Gastrocnemius medialis (tissue), 4 donors: ENCODE measurements at regions not wholly inside any gene's neighbourhood (a gene's known extent, or its start where the extent isn't known, plus 50 kb on each side); places are given as distances from the start of the nearest gene placed in this dataset.
A peak's percentile ranks its signal among the peaks of the same experiment; 100 is the strongest.

ENCODE experiments used
- ATAC-seq, 2 donors: fragments of 150-250 bp; one replicate each; pipeline ENCODE4 v1.9.1; 2016
- DNase-seq, 2 donors: peaks; one replicate each; pipeline ENCODE4 v3.0.0-alpha.2; 2019
- H3K27ac ChIP-seq, 4 donors: fragments of 200-600 bp; sonication (generic); 1 replicate in 1 of 4; 2 replicates in 3 of 4; pipeline ENCODE4 v1.5.1; 2016 to 2018; ENCODE audit warnings: mild to moderate bottlenecking in 2 of 4, moderate library complexity in 1 of 4
- H3K27me3 ChIP-seq, 3 donors: fragments of 200-600 bp; sonication (generic) in 2 of 3; 1 replicate in 1 of 3; 2 replicates in 2 of 3; pipeline versions ENCODE4 v1.5.1 to v1.6.0; 2016 to 2019; ENCODE audit warnings: mild to moderate bottlenecking in 1 of 3, moderate library complexity in 1 of 3
- H3K36me3 ChIP-seq, 2 donors: fragments of 200-600 bp; sonication (generic) in 1 of 2; one replicate each; pipeline ENCODE4 v1.5.1; 2017 to 2018
- H3K4me1 ChIP-seq, 2 donors: fragments of 200-600 bp; sonication (generic) in 1 of 2; one replicate each; pipeline ENCODE4 v1.5.1; 2016 to 2017; ENCODE audit warnings: mild to moderate bottlenecking in 2 of 2
- H3K4me3 ChIP-seq, 4 donors: fragments of 200-600 bp; sonication (generic) in 3 of 4; 1 replicate in 1 of 4; 2 replicates in 3 of 4; pipeline ENCODE4 v1.5.1; 2016 to 2019; ENCODE audit warnings: mild to moderate bottlenecking in 2 of 4
- H3K9me3 ChIP-seq, 3 donors: fragments of 200-600 bp; sonication (generic) in 2 of 3; 1 replicate in 1 of 3; 2 replicates in 2 of 3; pipeline ENCODE4 v1.5.1; 2016 to 2019
- POLR2A ChIP-seq, 2 donors: fragments of 450-650 bp; IDR thresholded peaks; one replicate each; pipeline ENCODE4 v1.6.1; 2017; ENCODE audit warnings: antibody characterized with exemption in 2 of 2, mild to moderate bottlenecking in 2 of 2, moderate library complexity in 2 of 2
- in situ Hi-C, 4 donors: fragments of 200-750 bp; cut with MboI; loops; one replicate each; pipeline versions ENCODE4 v1.15.0 to v1.8.0; 2017; ENCODE audit warnings: low sequenced_read_pairs in 4 of 4
- intact Hi-C: fragments of 100-400 bp; cut with DNase I; formaldehyde crosslinking; loops from one replicate; pipeline ENCODE4 v1.15.1; 2023; ENCODE audit warnings: low total_unique reads
- TF ChIP-seq, protein P1 (sequence below), 5 experiments: fragments of 450-650 bp in 3 of 5; fragments of 200-600 bp in 2 of 5; sonication (generic) in 2 of 5; IDR thresholded peaks in 4 of 5; conservative IDR thresholded peaks in 1 of 5; 1 replicate in 4 of 5; 2 replicates in 1 of 5; pipeline ENCODE4 v1.5.1; 2016 to 2019; ENCODE audit warnings: antibody characterized with exemption in 5 of 5, mild to moderate bottlenecking in 3 of 5, moderate library complexity in 3 of 5

GRCh38 chr18:68494802-68495581 lies 219.9 kb downstream of the TMX3 start:
- ATAC-seq, result peak in 1 of 2 donors; percentile 24

GRCh38 chr18:68489013-68489792 lies 225.7 kb downstream of the TMX3 start:
- intact Hi-C loops, result no loop called here
- Histone ChIP-seq H3K36me3 (no peaks in the 10 kb centered on the region), H3K4me1 (no peaks in the 10 kb centered on the region), H3K27me3 (no peaks in the 10 kb centered on the region), H3K4me3 (no peak overlapping the region), H3K9me3 (no peaks in the 10 kb centered on the region), H3K27ac (no peak overlapping the region)
- ATAC-seq (no peak), DNase-seq (no peak)
- in situ Hi-C loops, result no loop called here
- TF ChIP-seq, protein P1, sequence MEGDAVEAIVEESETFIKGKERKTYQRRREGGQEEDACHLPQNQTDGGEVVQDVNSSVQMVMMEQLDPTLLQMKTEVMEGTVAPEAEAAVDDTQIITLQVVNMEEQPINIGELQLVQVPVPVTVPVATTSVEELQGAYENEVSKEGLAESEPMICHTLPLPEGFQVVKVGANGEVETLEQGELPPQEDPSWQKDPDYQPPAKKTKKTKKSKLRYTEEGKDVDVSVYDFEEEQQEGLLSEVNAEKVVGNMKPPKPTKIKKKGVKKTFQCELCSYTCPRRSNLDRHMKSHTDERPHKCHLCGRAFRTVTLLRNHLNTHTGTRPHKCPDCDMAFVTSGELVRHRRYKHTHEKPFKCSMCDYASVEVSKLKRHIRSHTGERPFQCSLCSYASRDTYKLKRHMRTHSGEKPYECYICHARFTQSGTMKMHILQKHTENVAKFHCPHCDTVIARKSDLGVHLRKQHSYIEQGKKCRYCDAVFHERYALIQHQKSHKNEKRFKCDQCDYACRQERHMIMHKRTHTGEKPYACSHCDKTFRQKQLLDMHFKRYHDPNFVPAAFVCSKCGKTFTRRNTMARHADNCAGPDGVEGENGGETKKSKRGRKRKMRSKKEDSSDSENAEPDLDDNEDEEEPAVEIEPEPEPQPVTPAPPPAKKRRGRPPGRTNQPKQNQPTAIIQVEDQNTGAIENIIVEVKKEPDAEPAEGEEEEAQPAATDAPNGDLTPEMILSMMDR (IDR thresholded peaks at IDR 0.05 in 4 of 5, conservative IDR thresholded peaks at IDR 0.05 in 1 of 5), result no peak
- TF ChIP-seq POLR2A (IDR thresholded peaks at IDR 0.05), result no peak

More at GRCh38 chr18:68494802-68495581, 219.9 kb downstream of the TMX3 start:
- no peak for DNase-seq
- H3K27ac ChIP-seq, result no peak overlapping the region
- no peaks in the 10 kb centered on the region for H3K36me3 ChIP-seq
- no peak overlapping the region for H3K4me3 ChIP-seq
- intact Hi-C loops, result no loop called here
- TF ChIP-seq, protein P1 (IDR thresholded peaks at IDR 0.05 in 4 of 5, conservative IDR thresholded peaks at IDR 0.05 in 1 of 5), result no peak
- no peak for TF ChIP-seq POLR2A (IDR thresholded peaks at IDR 0.05)
- no peaks in the 10 kb centered on the region for H3K27me3 ChIP-seq
- H3K9me3 ChIP-seq, result no peaks in the 10 kb centered on the region
- no peaks in the 10 kb centered on the region for H3K4me1 ChIP-seq
- in situ Hi-C loops, result no loop called here

GRCh38 chr18:68484241-68484640 lies 230.7 kb downstream of the TMX3 start:
- H3K4me1 ChIP-seq, result no peaks in the 10 kb centered on the region
- H3K36me3 ChIP-seq, result no peaks in the 10 kb centered on the region
- ATAC-seq (no peak), DNase-seq (no peak)
- no peak overlapping the region for H3K4me3 ChIP-seq
- no peak for TF ChIP-seq POLR2A (IDR thresholded peaks at IDR 0.05)
- no peaks in the 10 kb centered on the region for H3K27me3 ChIP-seq
- in situ Hi-C loops, result no loop called here
- H3K9me3 ChIP-seq, result no peaks in the 10 kb centered on the region
- H3K27ac ChIP-seq, result no peak overlapping the region
- intact Hi-C loops, result no loop called here

DNA sequence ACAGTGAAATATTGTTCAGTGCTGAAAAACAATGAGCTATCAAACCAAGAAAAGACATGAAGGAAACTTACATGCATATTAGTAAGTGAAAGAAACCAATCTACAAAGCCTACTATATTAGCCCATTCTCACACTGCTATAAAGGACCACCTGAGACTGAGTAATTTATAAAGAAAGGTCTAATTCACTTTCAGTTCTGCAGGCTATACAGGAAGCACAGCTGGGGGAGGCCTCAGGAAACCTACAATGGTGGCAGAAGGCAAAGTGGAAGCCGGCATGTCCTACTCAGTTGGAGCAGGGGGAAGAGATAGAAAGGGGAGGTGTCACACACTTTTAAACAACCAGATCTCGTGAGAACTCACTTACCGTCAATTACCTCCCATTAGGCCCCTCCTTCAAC lies 232.1 kb downstream of the TMX3 start:
- ATAC-seq, result no peak
- DNase-seq, result no peak
- Histone ChIP-seq H3K27me3 (no peaks in the 10 kb centered on the region), H3K9me3 (no peaks in the 10 kb centered on the region), H3K4me3 (no peak overlapping the region), H3K36me3 (no peaks in the 10 kb centered on the region), H3K4me1 (no peaks in the 10 kb centered on the region), H3K27ac (no peak overlapping the region)
- TF ChIP-seq POLR2A (IDR thresholded peaks at IDR 0.05), result no peak
- TF ChIP-seq, protein P1 (IDR thresholded peaks at IDR 0.05 in 4 of 5, conservative IDR thresholded peaks at IDR 0.05 in 1 of 5), result no peak
- in situ Hi-C loops (no loop called here), intact Hi-C loops (no loop called here)

- ATAC-seq (no peak), DNase-seq (no peak)
- in situ Hi-C loops, result no loop called here
- Histone ChIP-seq H3K36me3 (no peaks in the 10 kb centered on the region), H3K27ac (no peak overlapping the region), H3K4me1 (no peaks in the 10 kb centered on the region), H3K9me3 (no peaks in the 10 kb centered on the region), H3K27me3 (no peaks in the 10 kb centered on the region), H3K4me3 (no peak overlapping the region)
- intact Hi-C loops, result no loop called here
- TF ChIP-seq, protein P1 (IDR thresholded peaks at IDR 0.05 in 4 of 5, conservative IDR thresholded peaks at IDR 0.05 in 1 of 5), result no peak
- TF ChIP-seq POLR2A (IDR thresholded peaks at IDR 0.05), result no peak
Measured at GRCh38 chr18:68480196-68480595, 234.7 kb downstream of the TMX3 start.
